H1 (cell line): ENCODE measurements at regions not wholly inside any gene's neighbourhood (a gene's known extent, or its start where the extent isn't known, plus 50 kb on each side); places are given as distances from the start of the nearest gene placed in this dataset.

ENCODE experiments used
- CTCF ChIA-PET: fragments of 300-600 bp; sonication (Branson Sonifier 250); formaldehyde crosslinking; loops from one replicate; lab custom pipeline; 2021; ENCODE audit not compliant: partially characterized antibody; lab: Charles Lee
- POLR2A ChIA-PET: fragments of 300-600 bp; sonication (Branson Sonifier 250); formaldehyde crosslinking; loops from one replicate; lab custom pipeline; 2021; ENCODE audit warnings: inconsistent platforms; ENCODE audit not compliant: partially characterized antibody; lab: Charles Lee
- DNase-seq, 2 experiments: peaks; one replicate each; pipeline versions ENCODE4 v3.0.0 to v3.0.0-alpha.2; 2010 to 2022; ENCODE audit warnings: low spot score in 2 of 2, low read depth in 1 of 2, mixed read lengths in 1 of 2
- FAIRE-seq: peaks from 2 replicates; lab custom pipeline; 2011; peaks lifted over from hg19 to GRCh38; lab: Jason Lieb, UNC
- H2AFZ ChIP-seq: 2 replicates; pipeline ENCODE4 v1.8.1; 2012; ENCODE audit warnings: low read length, inconsistent platforms
- H2AK5ac ChIP-seq: 2 replicates; pipeline ENCODE4 v1.6.1; 2013; ENCODE audit warnings: low read depth, low read length
- H2BK120ac ChIP-seq: replicated peaks from 2 replicates; pipeline ENCODE3; 2013; ENCODE audit warnings: low read depth, low read length, inconsistent platforms
- H2BK12ac ChIP-seq: 2 replicates; pipeline ENCODE4 v1.6.1; 2013; ENCODE audit warnings: low read depth, low read length
- H2BK15ac ChIP-seq: 2 replicates; pipeline ENCODE4 v1.6.1; 2013; ENCODE audit warnings: low read length
- H2BK20ac ChIP-seq: 2 replicates; pipeline ENCODE4 v1.6.1; 2013; ENCODE audit warnings: low read length
- H2BK5ac ChIP-seq: 2 replicates; pipeline ENCODE4 v1.6.1; 2013; ENCODE audit warnings: low read depth, low read length
- H3K14ac ChIP-seq: 2 replicates; pipeline ENCODE4 v1.6.1; 2013; ENCODE audit warnings: inconsistent platforms; ENCODE audit not compliant: insufficient read length
- H3K18ac ChIP-seq: 2 replicates; pipeline ENCODE4 v1.6.1; 2013; ENCODE audit warnings: low read length; ENCODE audit errors: extremely low read depth
- H3K23ac ChIP-seq: 2 replicates; pipeline ENCODE4 v1.6.1; 2013; ENCODE audit warnings: inconsistent platforms; ENCODE audit not compliant: insufficient read length
- H3K23me2 ChIP-seq: 2 replicates; pipeline ENCODE4 v1.6.1; 2013; ENCODE audit warnings: low read depth, low read length
- H3K27ac ChIP-seq: 2 replicates; pipeline ENCODE4 v1.6.1; 2011; ENCODE audit warnings: low read depth, low read length, inconsistent platforms
- H3K27me3 ChIP-seq, 4 experiments: replicated peaks in 1 of 4; 1 replicate in 1 of 4; 2 replicates in 3 of 4; pipeline versions ENCODE4 v1.6.1 to v1.8.1; 2011 to 2013; ENCODE audit warnings: low read length in 3 of 4, mild to moderate bottlenecking in 3 of 4, inconsistent platforms in 2 of 4, mixed read lengths in 2 of 4, moderate library complexity in 1 of 4; ENCODE audit not compliant: control insufficient read depth in 3 of 4, insufficient read depth in 3 of 4; ENCODE audit errors: extremely low read depth in 1 of 4
- H3K36me3 ChIP-seq, 4 experiments: 2 replicates each; pipeline versions ENCODE4 v1.6.1 to v1.8.1; 2011 to 2013; ENCODE audit warnings: mild to moderate bottlenecking in 4 of 4, low read length in 3 of 4, moderate library complexity in 2 of 4, control low read depth in 1 of 4, inconsistent platforms in 1 of 4; ENCODE audit not compliant: insufficient read depth in 4 of 4, control insufficient read depth in 2 of 4
- H3K4ac ChIP-seq: replicated peaks from 2 replicates; pipeline ENCODE3; 2013; ENCODE audit warnings: low read length, low read depth, mixed read lengths, inconsistent platforms; ENCODE audit not compliant: insufficient read length
- H3K4me1 ChIP-seq, 4 experiments: replicated peaks in 1 of 4; 1 replicate in 1 of 4; 2 replicates in 3 of 4; pipeline versions ENCODE4 v1.6.1 to v1.8.1; 2011 to 2013; ENCODE audit warnings: low read length in 3 of 4, inconsistent platforms in 2 of 4, mixed read lengths in 1 of 4; ENCODE audit not compliant: insufficient read depth in 4 of 4, control insufficient read depth in 3 of 4
- H3K4me2 ChIP-seq, 2 experiments: 2 replicates each; pipeline versions ENCODE4 v1.6.1 to v1.8.1; 2011 to 2013; ENCODE audit warnings: low read depth in 2 of 2, low read length in 2 of 2, control low read depth in 1 of 2, inconsistent platforms in 1 of 2, mild to moderate bottlenecking in 1 of 2; ENCODE audit not compliant: insufficient read depth in 1 of 2
- H3K4me3 ChIP-seq, 4 experiments: fragments of 200-600, 300-600 bp in 1 of 4; sonication (generic), shearing (Covaris generic), sonication (Bioruptor Twin) in 1 of 4; 2 replicates each; pipeline versions ENCODE4 v1.5.1 to v1.8.1; 2011 to 2016; ENCODE audit warnings: low read length in 4 of 4, low read depth in 3 of 4, control low read depth in 2 of 4, inconsistent platforms in 2 of 4, mild to moderate bottlenecking in 2 of 4, mixed read lengths in 1 of 4, moderate library complexity in 1 of 4; ENCODE audit not compliant: insufficient read depth in 2 of 4; ENCODE audit errors: extremely low read depth in 1 of 4
- H3K56ac ChIP-seq: replicated peaks from 2 replicates; pipeline ENCODE3; 2013; ENCODE audit warnings: low read depth, mild to moderate bottlenecking, mixed read lengths, low read length, inconsistent platforms; ENCODE audit not compliant: insufficient read length
- H3K79me1 ChIP-seq: 2 replicates; pipeline ENCODE4 v1.6.1; 2013; ENCODE audit warnings: low read depth, low read length, control low read depth
- H3K79me2 ChIP-seq, 2 experiments: 2 replicates each; pipeline versions ENCODE4 v1.6.1 to v1.8.1; 2012 to 2013; ENCODE audit warnings: low read length in 2 of 2, mild to moderate bottlenecking in 2 of 2, inconsistent platforms in 1 of 2; ENCODE audit not compliant: insufficient read depth in 2 of 2, control insufficient read depth in 1 of 2
- H3K9ac ChIP-seq, 4 experiments: replicated peaks in 1 of 4; 1 replicate in 1 of 4; 2 replicates in 3 of 4; pipeline versions ENCODE4 v1.6.1 to v1.8.1; 2011 to 2013; ENCODE audit warnings: low read depth in 3 of 4, low read length in 3 of 4, control low read depth in 2 of 4, mild to moderate bottlenecking in 2 of 4, moderate library complexity in 2 of 4, inconsistent platforms in 1 of 4; ENCODE audit errors: extremely low read depth in 1 of 4
- H3K9me3 ChIP-seq, 2 experiments: 2 replicates each; pipeline versions ENCODE4 v1.6.1 to v1.8.1; 2012 to 2013; ENCODE audit warnings: mild to moderate bottlenecking in 2 of 2, moderate library complexity in 2 of 2, control low read depth in 1 of 2, inconsistent platforms in 1 of 2, low read depth in 1 of 2, low read length in 1 of 2, mixed read lengths in 1 of 2; ENCODE audit not compliant: insufficient read depth in 2 of 2
- H4K20me1 ChIP-seq, 2 experiments: replicated peaks in 1 of 2; 2 replicates each; pipeline versions ENCODE3 to v1.8.1; 2011 to 2013; ENCODE audit warnings: inconsistent platforms in 2 of 2, low read length in 2 of 2, mild to moderate bottlenecking in 1 of 2; ENCODE audit not compliant: insufficient read depth in 2 of 2, control insufficient read depth in 1 of 2
- H4K5ac ChIP-seq: 2 replicates; pipeline ENCODE4 v1.6.1; 2013; ENCODE audit warnings: low read length, low read depth, mixed read lengths, inconsistent platforms; ENCODE audit not compliant: insufficient read length
- H4K8ac ChIP-seq: 2 replicates; pipeline ENCODE4 v1.8.0; 2013; ENCODE audit warnings: mild to moderate bottlenecking, moderate library complexity, low read length, inconsistent platforms; ENCODE audit not compliant: insufficient read depth; ENCODE audit errors: extremely low read depth
- H4K91ac ChIP-seq: replicated peaks from 2 replicates; pipeline ENCODE3; 2013; ENCODE audit warnings: low read length, mixed read lengths, inconsistent platforms; ENCODE audit not compliant: insufficient read length
- EP300 ChIP-seq, 2 experiments: IDR thresholded peaks; 1 replicate in 1 of 2; 2 replicates in 1 of 2; pipeline ENCODE4 v1.6.1; 2011 to 2012; ENCODE audit warnings: low read depth in 2 of 2, low read length in 2 of 2, mild to moderate bottlenecking in 2 of 2, borderline replicate concordance in 1 of 2, inconsistent platforms in 1 of 2, moderate library complexity in 1 of 2
- HDAC2 ChIP-seq, 2 experiments: fragments of 300-600 bp in 1 of 2; sonication (generic) in 1 of 2; IDR thresholded peaks; 2 replicates each; pipeline ENCODE4 v1.6.1; 2011 to 2012; ENCODE audit warnings: low read depth in 2 of 2, low read length in 2 of 2, mild to moderate bottlenecking in 2 of 2, moderate library complexity in 2 of 2, borderline replicate concordance in 1 of 2, inconsistent platforms in 1 of 2
- KDM1A ChIP-seq: fragments of 200-600, 300-600 bp; sonication (generic); IDR thresholded peaks from 2 replicates; pipeline ENCODE4 v1.7.1; 2016; ENCODE audit warnings: mild to moderate bottlenecking, low read length, borderline replicate concordance
- MAFK ChIP-seq: IDR thresholded peaks from 2 replicates; pipeline ENCODE4 v1.6.1; 2012; ENCODE audit warnings: low read depth, mild to moderate bottlenecking, improper control_type of control experiment, low read length
- POLR2AphosphoS5 ChIP-seq: IDR thresholded peaks from 2 replicates; pipeline ENCODE4 v1.6.1; 2011; ENCODE audit warnings: low read depth, low read length
- RAD21 ChIP-seq, 2 experiments: IDR thresholded peaks in 1 of 2; conservative IDR thresholded peaks in 1 of 2; 2 replicates each; pipeline ENCODE4 v1.6.1; 2011; ENCODE audit warnings: low read depth in 2 of 2, low read length in 2 of 2, improper control_type of control experiment in 1 of 2, inconsistent platforms in 1 of 2, mild to moderate bottlenecking in 1 of 2, moderate library complexity in 1 of 2
- RFX5 ChIP-seq: IDR thresholded peaks from 2 replicates; pipeline ENCODE4 v1.6.1; 2011; ENCODE audit warnings: low read depth, low read length, improper control_type of control experiment, borderline replicate concordance
- SP2 ChIP-seq: IDR thresholded peaks from 2 replicates; pipeline ENCODE4 v1.6.1; 2012; ENCODE audit warnings: mild to moderate bottlenecking, low read length, inconsistent platforms
- TAF1 ChIP-seq: IDR thresholded peaks from 2 replicates; pipeline ENCODE4 v1.6.1; 2011; ENCODE audit warnings: mild to moderate bottlenecking, low read depth, low read length
- TBP ChIP-seq: IDR thresholded peaks from 2 replicates; pipeline ENCODE4 v1.6.1; 2011; ENCODE audit warnings: low read depth, low read length, improper control_type of control experiment
- YY1 ChIP-seq: IDR thresholded peaks from 2 replicates; pipeline ENCODE4 v1.6.1; 2011; ENCODE audit warnings: low read depth, mild to moderate bottlenecking, low read length
- WGBS, 2 experiments: shearing (Covaris generic) in 1 of 2; methylation state at CpG; one replicate each; pipeline versions ENCODE4 v1.1.6 to v1.1.7; 2013 to 2015; ENCODE audit warnings: low lambda C conversion rate in 2 of 2, mixed read lengths in 2 of 2, inconsistent platforms in 1 of 2, low coverage in 1 of 2, missing lambda C conversion rate in 1 of 2; ENCODE audit not compliant: insufficient replicate concordance in 2 of 2, insufficient coverage in 1 of 2, insufficient read length in 1 of 2; ENCODE audit errors: extremely low coverage in 1 of 2, missing lambda C conversion rate in 1 of 2; 5-methylcytosine and 5-hydroxymethylcytosine counted together

DNA sequence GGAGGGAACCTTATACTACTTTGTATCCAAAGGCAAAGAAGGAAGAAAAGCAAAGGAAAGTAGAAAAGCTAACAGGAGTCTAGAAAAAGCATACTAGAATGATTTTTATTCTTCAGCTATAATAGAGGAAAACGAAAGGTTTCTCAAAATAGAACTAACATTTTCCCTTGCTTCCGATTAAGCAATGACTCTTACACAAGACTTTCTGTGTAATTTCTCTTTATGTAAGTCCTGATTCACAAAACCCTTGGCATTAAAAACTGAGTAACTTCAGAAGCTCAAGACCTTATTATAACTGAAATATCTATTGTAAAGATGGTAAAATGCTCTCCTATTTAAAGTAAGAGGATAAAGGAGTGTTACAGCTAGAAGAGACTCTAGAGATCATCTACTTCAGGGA lies 97.4 kb downstream of the DTWD1 start:
- Histone ChIP-seq H3K4me1 (no peaks in the 10 kb centered on the region), H2BK5ac (no peak overlapping the region), H3K14ac (no peak overlapping the region), H4K5ac (no peak overlapping the region), H3K27ac (no peak overlapping the region), H4K8ac (no peak overlapping the region), H3K9ac (no peak overlapping the region), H3K18ac (no peak overlapping the region), H4K91ac (no peak overlapping the region), H3K23ac (no peak overlapping the region), H3K27me3 (no peaks in the 10 kb centered on the region), H2AK5ac (no peak overlapping the region), H2AFZ (no peak overlapping the region), H2BK120ac (no peak overlapping the region), H2BK20ac (no peak overlapping the region), H3K79me1 (no peaks in the 10 kb centered on the region), H2BK15ac (no peak overlapping the region), H3K36me3 (no peaks in the 10 kb centered on the region), H2BK12ac (no peak overlapping the region), H4K20me1 (no peaks in the 10 kb centered on the region), H3K79me2 (no peaks in the 10 kb centered on the region), H3K23me2 (no peaks in the 10 kb centered on the region), H3K9me3 (no peaks in the 10 kb centered on the region), H3K4ac (no peak overlapping the region), H3K56ac (no peak overlapping the region), H3K4me2 (no peak overlapping the region), H3K4me3 (no peak overlapping the region)
- TF ChIP-seq TBP (no peak), YY1 (no peak), SP2 (no peak), POLR2AphosphoS5 (no peak), HDAC2 (IDR thresholded peaks at IDR 0.05; ENCODE audit: borderline replicate concordance in 1 of 2, low read depth in 2 of 2, low read length in 2 of 2) (no peak), EP300 (IDR thresholded peaks at IDR 0.05; ENCODE audit: borderline replicate concordance in 1 of 2, low read depth in 2 of 2, low read length in 2 of 2) (no peak), KDM1A (no peak), TAF1 (no peak), RAD21 (IDR thresholded peaks at IDR 0.05 in 1 of 2, conservative IDR thresholded peaks at IDR 0.05 in 1 of 2; ENCODE audit: low read depth in 2 of 2, low read length in 2 of 2) (no peak), MAFK (no peak), RFX5 (no peak)
- no peak for FAIRE-seq
- ChIA-PET POLR2A (no interaction called here), CTCF (interaction anchor here (0.9 kb wide), 1 partner anchor 11 kb away, joined by 3 read pairs; no protein-coding TSS in a partner anchor)
- 89% methylated on average over 2 of the region's 2 CpGs; no CpG with 5 or more reads in 1 of the 2 experiments for WGBS, 2 experiments
- DNase-seq: no peak
